Kidney glomerular epithelial cell (primary cell): ENCODE measurements at regions not wholly inside any gene's neighbourhood (a gene's known extent, or its start where the extent isn't known, plus 50 kb on each side); places are given as distances from the start of the nearest gene placed in this dataset.
"Not testable (repeated sequence)": the region's sequence is repeated elsewhere in the genome, so short reads cannot be mapped to it uniquely, and the experiment has no call there.

Source experiments
- DNase-seq: peaks from one replicate; lab custom pipeline; 2025; lab: John Stamatoyannopoulos, UW

- no peak for DNase-seq
Measured at GRCh38 chr11:87545858-87546257, 508.1 kb downstream of the TMEM135 start.

- no peak for DNase-seq
Measured at GRCh38 chr11:87539596-87539995, 501.9 kb downstream of the TMEM135 start.

- DNase-seq = no peak
Measured at GRCh38 chr11:87536565-87536964, 498.8 kb downstream of the TMEM135 start.

- DNase-seq = no peak
Measured at GRCh38 chr11:87536016-87536415, 498.3 kb downstream of the TMEM135 start.

- DNase-seq = no peak
Measured at GRCh38 chr11:87535513-87535912, 497.8 kb downstream of the TMEM135 start.

GRCh38 chr11:87531835-87532234 lies 494.1 kb downstream of the TMEM135 start:
- DNase-seq = not testable (repeated sequence)

- no peak for DNase-seq
Measured at GRCh38 chr11:87529486-87529885, 491.8 kb downstream of the TMEM135 start.

GRCh38 chr11:87528752-87529151 lies 491.0 kb downstream of the TMEM135 start:
- DNase-seq = no peak

- no peak for DNase-seq
Measured at GRCh38 chr11:87523276-87523675, 485.5 kb downstream of the TMEM135 start.

- no peak for DNase-seq
Measured at GRCh38 chr11:87518266-87518665, 480.5 kb downstream of the TMEM135 start.

- no peak for DNase-seq
Measured at GRCh38 chr11:87517351-87517750, 479.6 kb downstream of the TMEM135 start.

- DNase-seq = not testable (repeated sequence)
Measured at GRCh38 chr11:87507722-87508121, 470.0 kb downstream of the TMEM135 start.

GRCh38 chr11:87506946-87507345 lies 469.2 kb downstream of the TMEM135 start:
- not testable (repeated sequence) for DNase-seq

GRCh38 chr11:87501388-87501787 lies 463.7 kb downstream of the TMEM135 start:
- no peak for DNase-seq

- DNase-seq = not testable (repeated sequence)
Measured at GRCh38 chr11:87494936-87495335, 457.2 kb downstream of the TMEM135 start.

GRCh38 chr11:87494026-87494425 lies 456.3 kb downstream of the TMEM135 start:
- not testable (repeated sequence) for DNase-seq

- no peak for DNase-seq
Measured at GRCh38 chr11:87493516-87493915, 455.8 kb downstream of the TMEM135 start.

GRCh38 chr11:87491381-87491780 lies 453.6 kb downstream of the TMEM135 start:
- DNase-seq = no peak

GRCh38 chr11:87490671-87491070 lies 452.9 kb downstream of the TMEM135 start:
- DNase-seq = no peak

- DNase-seq = no peak
Measured at GRCh38 chr11:87484566-87484965, 446.8 kb downstream of the TMEM135 start.

- DNase-seq = no peak
Measured at GRCh38 chr11:87477321-87477720, 439.6 kb downstream of the TMEM135 start.

GRCh38 chr11:87473174-87473573 lies 435.4 kb downstream of the TMEM135 start:
- peak; percentile 97 for DNase-seq

- DNase-seq = no peak
Measured at GRCh38 chr11:87466223-87466622, 428.5 kb downstream of the TMEM135 start.

GRCh38 chr11:87465716-87466115 lies 428.0 kb downstream of the TMEM135 start:
- no peak for DNase-seq
